ENCODE measurements at regions not wholly inside any gene's neighbourhood (a gene's known extent, or its start where the extent isn't known, plus 50 kb on each side); places are given as distances from the start of the nearest gene placed in this dataset.
"Not testable (repeated sequence)": the region's sequence is repeated elsewhere in the genome, so short reads cannot be mapped to it uniquely, and the experiment has no call there.

DNA sequence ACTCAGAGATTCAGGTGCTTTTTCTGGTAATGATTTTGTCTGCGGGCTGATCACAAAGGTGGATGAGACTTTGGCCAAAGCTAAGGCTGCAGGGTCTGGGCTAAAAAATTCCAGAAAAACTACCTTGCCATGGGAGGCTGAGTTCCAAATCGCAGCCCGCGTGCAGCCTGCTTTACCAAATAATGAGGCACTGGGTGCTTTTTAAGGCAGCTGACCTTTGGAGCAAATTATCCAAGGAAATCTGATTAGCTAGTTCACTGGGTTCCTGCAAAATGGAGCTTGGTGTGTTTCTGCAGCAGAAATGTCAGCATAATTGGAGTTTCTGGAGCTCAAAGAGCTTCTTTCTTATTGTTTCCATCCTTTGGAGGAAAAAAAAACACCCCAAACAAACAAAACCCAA, 156.6 kb downstream of the NPIPA7 start:
- H3K9me3 Mint-ChIP-seq; H3K36me3 Mint-ChIP-seq (ENCODE audit: low read depth): not testable (repeated sequence)

DNA sequence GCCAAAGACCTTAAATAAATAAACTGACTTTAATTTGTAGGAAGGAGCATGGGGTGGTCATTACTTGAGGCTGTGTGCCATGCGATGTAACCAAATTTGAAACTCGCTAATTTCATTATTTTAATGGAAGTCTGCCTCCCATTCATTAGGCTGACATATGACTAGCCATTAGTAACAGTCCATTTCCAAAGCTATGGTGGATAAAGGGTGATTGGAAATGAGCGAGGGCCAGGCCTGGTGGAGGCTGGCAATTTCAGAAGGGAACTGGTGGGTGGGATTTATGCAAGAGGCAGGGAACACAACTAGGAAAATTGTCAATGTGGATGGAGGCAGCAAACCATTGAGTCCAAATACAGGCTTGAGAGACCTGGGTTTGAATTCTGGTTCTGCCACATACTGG, 157.2 kb downstream of the NPIPA7 start:
- H3K9me3 Mint-ChIP-seq; H3K36me3 Mint-ChIP-seq (ENCODE audit: low read depth); H3K4me1 Mint-ChIP-seq; H3K4me3 Mint-ChIP-seq; H3K27me3 Mint-ChIP-seq (ENCODE audit: low read depth); H3K27ac Mint-ChIP-seq: not testable (repeated sequence)

More for the DNA sequence above, 156.6 kb downstream of the NPIPA7 start:
- H3K4me1 Mint-ChIP-seq; H3K27ac Mint-ChIP-seq; H3K27me3 Mint-ChIP-seq (ENCODE audit: low read depth); H3K4me3 Mint-ChIP-seq: not testable (repeated sequence)

DNA sequence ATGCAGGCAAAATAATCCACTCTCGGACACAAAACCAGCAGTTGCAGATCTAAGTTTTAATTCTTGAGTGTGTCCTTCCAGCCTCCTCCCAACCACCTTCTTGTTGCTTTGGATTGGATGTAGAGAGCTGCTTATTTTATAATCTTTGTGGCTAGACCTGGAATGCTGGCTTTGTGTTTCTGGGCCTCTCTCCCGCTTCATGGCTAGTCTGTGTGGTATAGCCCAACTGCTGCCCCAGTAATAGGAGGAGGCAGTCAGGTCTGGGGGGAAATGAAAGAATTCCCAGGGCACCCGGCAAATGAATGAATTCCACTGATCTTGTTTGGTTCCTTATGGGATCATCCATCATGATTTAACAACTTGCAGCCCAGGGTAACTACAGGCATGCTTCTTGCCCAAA, 170.8 kb downstream of the NPIPA7 start:
- H3K4me3 Mint-ChIP-seq; H3K27me3 Mint-ChIP-seq (ENCODE audit: low read depth); H3K4me1 Mint-ChIP-seq; H3K36me3 Mint-ChIP-seq (ENCODE audit: low read depth); H3K9me3 Mint-ChIP-seq; H3K27ac Mint-ChIP-seq: not testable (repeated sequence)

DNA sequence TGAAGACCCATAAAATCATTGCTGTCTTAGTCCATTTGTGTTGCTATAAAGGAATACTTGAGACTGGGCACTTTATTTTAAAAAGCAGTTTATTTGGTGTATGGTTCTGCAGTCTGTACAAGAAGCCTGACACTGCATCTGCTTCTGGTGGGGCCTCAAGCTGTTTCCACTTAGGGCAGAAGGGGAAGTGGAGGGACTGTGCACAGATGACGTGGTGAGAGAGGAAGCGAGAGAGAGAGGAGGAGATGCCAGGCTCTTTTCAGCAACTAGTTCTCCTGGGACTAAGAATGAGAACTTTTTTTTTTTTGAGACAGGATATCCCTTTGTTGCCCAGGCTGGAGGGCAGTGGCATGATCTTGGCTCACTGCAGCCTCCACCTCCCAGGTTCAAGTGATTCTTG, 171.9 kb downstream of the NPIPA7 start:
- not testable (repeated sequence) for H3K4me1 Mint-ChIP-seq

DNA sequence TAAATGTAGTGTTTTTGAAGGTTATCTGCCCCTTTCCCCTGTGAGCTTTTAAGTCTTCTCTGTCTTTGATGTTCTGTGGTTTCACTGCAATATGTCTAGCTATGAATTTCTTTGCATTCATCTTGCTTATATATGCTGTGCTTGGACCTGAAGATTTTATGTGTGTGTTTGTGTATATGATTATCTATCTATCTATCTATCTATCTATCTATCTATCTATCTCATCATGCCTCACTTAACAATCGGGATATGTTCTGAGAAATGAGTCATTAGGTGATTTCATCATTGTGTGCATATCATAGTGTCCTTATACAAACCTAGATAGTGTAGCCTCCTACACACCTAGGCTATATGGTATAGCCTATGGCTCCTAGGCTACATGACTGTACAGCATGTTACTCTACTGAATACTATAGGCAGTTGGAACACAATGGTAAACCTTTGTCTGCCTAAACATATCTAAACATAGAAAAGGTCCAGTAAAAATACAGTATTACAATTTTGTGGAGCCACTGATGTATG, 173.9 kb downstream of the NPIPA7 start:
- peak overlapping the region in 1 of 3 experiments; percentile 29 for H3K27ac Mint-ChIP-seq
- not testable (repeated sequence) for H3K4me3 Mint-ChIP-seq; H3K27me3 Mint-ChIP-seq (ENCODE audit: low read depth); H3K36me3 Mint-ChIP-seq (ENCODE audit: low read depth); H3K9me3 Mint-ChIP-seq; H3K4me1 Mint-ChIP-seq

More for the DNA sequence above, 171.9 kb downstream of the NPIPA7 start:
- not testable (repeated sequence) for H3K4me3 Mint-ChIP-seq; H3K27ac Mint-ChIP-seq; H3K27me3 Mint-ChIP-seq (ENCODE audit: low read depth); H3K9me3 Mint-ChIP-seq; H3K36me3 Mint-ChIP-seq (ENCODE audit: low read depth)

DNA sequence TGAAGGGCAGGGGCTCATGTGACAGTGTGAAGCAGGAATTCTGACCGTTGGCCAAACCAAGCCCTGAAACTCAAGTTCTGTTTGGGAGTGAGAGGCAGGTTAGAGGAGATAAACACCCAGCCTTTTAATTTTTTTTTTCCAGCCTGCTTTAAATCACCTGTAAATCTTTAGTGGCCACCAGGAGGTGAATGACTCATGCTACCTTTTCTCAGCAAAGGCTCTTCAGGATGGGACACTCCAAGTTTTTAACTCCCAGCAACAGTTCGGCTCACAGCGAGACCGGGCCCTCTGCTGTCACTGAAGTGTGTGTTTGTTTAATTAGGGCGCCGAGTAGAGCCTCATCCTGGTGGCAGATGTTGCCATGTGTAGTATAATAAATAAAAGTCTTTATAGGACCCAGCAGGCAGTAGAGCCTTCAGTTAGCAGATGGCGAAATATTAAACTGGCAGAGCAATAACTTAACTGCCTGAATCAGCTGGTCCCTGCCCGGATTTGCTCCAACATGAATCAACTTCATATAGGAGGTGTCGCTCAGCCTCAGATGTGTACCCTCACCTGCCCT, 180.3 kb downstream of the NPIPA7 start:
- not testable (repeated sequence) for H3K36me3 Mint-ChIP-seq (ENCODE audit: low read depth); H3K4me3 Mint-ChIP-seq; H3K4me1 Mint-ChIP-seq; H3K27ac Mint-ChIP-seq; H3K9me3 Mint-ChIP-seq; H3K27me3 Mint-ChIP-seq (ENCODE audit: low read depth)

DNA sequence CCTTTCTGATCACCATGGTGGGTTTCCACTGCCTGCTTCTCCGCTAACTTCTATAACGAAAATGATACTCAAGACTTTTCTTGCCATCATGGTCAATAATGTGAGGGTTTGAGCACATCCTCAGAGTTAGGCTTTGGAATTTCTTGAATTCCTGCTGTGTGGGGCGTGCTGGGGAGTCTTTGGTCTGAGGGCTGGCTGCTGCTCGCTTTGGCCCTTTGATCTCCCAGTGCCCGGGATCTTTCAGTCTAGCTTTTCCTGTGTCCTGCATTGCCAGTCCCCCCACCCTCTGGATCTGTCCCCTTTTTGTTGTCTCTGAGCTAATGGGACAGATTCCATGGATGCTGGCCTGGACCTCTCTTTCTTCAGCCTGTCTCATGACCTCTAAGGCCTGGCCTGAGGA, 182.6 kb downstream of the NPIPA7 start:
- not testable (repeated sequence) for H3K4me1 Mint-ChIP-seq; H3K27ac Mint-ChIP-seq; H3K27me3 Mint-ChIP-seq (ENCODE audit: low read depth); H3K36me3 Mint-ChIP-seq (ENCODE audit: low read depth); H3K4me3 Mint-ChIP-seq; H3K9me3 Mint-ChIP-seq

DNA sequence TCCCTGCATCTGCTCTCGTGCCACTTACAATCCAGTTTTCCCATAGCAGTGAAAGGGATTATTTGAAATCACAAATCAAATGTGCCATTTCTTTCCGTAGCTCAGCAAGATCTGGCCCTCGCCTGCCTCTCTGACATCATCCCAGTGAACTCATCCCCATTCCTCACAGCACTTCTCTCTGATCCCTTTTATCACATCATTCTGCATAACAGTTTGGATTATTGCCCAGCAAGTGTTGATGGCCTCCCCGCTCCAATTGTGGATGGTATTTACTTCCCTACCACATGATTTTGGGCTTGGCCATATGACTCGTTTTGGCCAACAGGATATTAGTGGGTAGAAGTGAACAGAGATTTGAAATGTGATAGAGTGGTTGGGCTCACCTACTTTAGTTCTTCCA, 185.0 kb downstream of the NPIPA7 start:
- not testable (repeated sequence) for H3K27me3 Mint-ChIP-seq (ENCODE audit: low read depth); H3K9me3 Mint-ChIP-seq; H3K36me3 Mint-ChIP-seq (ENCODE audit: low read depth); H3K4me3 Mint-ChIP-seq; H3K27ac Mint-ChIP-seq; H3K4me1 Mint-ChIP-seq

DNA sequence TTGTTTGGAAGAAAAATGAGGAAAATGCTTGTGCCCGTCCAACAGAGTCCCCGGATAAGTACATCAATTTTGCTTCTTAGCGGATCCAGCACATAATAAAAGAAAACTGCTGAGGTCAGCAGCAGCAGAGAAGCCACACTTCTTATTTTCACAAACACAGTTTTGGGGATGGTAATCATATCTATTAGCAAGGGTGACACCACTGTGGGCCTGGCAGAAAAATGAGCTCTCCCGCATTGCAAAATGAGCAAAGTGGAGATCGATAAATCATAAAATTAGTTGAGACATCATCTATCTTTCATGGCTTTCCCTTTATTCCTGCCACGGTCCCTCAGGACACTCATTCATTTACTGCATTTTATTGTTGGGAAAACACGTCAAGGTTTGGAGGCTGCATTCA, 186.4 kb downstream of the NPIPA7 start:
- not testable (repeated sequence) for H3K27me3 Mint-ChIP-seq (ENCODE audit: low read depth); H3K9me3 Mint-ChIP-seq; H3K27ac Mint-ChIP-seq; H3K36me3 Mint-ChIP-seq (ENCODE audit: low read depth); H3K4me1 Mint-ChIP-seq; H3K4me3 Mint-ChIP-seq

DNA sequence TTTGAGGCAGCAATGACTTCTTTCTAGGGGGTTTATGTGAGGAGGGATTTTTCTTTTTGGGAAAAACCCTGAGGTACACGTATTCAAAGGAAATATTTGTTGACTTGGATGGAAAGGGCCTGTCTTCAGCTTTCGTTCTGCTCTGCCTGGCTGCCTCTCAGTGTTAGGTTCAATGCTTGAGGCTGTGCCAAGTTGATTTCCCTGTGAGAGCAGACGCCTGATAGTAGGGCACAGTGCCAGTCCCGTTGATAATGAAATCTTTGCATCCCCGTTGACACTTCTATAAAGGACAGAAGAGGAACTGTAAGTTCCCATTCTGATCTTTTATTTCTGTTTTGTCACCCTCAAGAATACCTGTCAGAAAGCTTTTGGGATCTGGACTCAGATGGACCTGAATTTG, 191.1 kb downstream of the NPIPA7 start:
- not testable (repeated sequence) for H3K4me1 Mint-ChIP-seq; H3K27me3 Mint-ChIP-seq (ENCODE audit: low read depth)

DNA sequence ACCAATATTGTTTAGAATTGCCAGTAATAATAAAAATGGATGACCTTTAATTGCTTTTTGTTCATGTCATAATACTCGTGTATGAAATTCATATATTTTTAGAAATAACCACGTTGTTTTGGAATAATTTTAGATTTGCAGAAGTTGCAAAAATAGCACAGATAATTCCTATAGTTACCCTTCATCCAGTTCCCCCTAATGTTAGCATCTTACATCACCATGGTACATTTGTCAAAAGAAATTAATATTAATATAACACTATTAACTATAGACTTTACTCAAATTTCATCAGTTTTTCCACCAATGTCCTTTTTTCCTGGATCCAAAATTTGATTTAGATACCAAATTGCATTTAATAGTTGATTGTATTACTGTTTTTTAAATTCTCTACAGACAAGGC, 191.9 kb downstream of the NPIPA7 start:
- H3K27me3 Mint-ChIP-seq (ENCODE audit: low read depth); H3K9me3 Mint-ChIP-seq; H3K4me1 Mint-ChIP-seq; H3K27ac Mint-ChIP-seq; H3K4me3 Mint-ChIP-seq; H3K36me3 Mint-ChIP-seq (ENCODE audit: low read depth): not testable (repeated sequence)

More for the DNA sequence above, 191.1 kb downstream of the NPIPA7 start:
- not testable (repeated sequence) for H3K9me3 Mint-ChIP-seq; H3K36me3 Mint-ChIP-seq (ENCODE audit: low read depth); H3K27ac Mint-ChIP-seq; H3K4me3 Mint-ChIP-seq

DNA sequence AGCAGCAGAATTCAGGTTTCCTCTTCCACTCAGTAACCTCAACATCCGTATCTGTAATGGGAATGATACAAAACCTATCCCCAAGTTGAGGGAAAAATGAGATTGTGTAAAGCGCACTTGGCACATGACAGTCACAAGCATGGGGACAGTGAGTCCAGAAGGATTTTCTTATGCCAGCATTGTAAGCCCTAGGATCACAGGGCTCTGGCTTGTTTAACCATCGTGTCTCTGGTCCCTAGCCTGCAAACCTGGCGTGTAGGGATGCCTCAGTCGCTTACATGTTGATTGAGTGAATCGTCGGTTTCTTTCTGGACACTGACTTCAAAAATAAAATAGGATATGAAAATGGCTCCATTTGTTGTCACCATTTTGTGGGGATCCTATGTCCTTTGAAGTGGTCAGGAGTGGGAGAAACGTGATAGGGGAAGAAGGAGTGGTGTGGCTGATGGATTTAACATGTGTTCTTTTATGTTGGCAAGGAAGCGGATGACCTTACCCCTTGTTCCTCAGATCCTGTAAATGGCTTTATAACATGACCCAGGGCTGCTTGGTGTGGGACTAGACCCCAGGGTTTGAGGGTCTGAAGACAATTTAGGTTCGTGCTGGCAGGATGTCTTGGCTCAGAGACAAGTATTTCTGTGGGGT, 193.3 kb downstream of the NPIPA7 start:
- not testable (repeated sequence) for H3K27ac Mint-ChIP-seq; H3K36me3 Mint-ChIP-seq (ENCODE audit: low read depth); H3K9me3 Mint-ChIP-seq; H3K4me1 Mint-ChIP-seq; H3K27me3 Mint-ChIP-seq (ENCODE audit: low read depth); H3K4me3 Mint-ChIP-seq

DNA sequence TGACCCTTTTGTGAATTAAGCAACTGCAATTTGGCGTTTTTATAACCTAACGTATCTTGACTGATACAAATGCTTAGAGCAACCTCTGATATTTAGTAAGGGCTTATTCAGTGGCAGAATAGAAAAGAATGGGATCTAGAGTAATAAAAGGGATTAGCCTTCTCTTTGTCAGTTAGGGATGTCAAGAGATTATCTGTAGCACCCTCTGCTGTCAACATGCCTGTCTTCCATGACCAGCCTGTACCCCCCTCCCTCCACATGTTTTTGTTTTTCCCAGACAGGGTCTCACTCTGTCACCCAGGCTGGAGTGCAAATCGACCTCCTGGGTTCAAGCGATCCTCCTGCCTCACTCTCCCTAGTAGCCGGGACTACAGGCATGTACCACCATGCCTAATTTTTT, 198.1 kb downstream of the NPIPA7 start:
- H3K27ac Mint-ChIP-seq, result not testable (repeated sequence)

More for the DNA sequence above, 198.1 kb downstream of the NPIPA7 start:
- H3K27me3 Mint-ChIP-seq (ENCODE audit: low read depth); H3K4me1 Mint-ChIP-seq; H3K9me3 Mint-ChIP-seq; H3K4me3 Mint-ChIP-seq; H3K36me3 Mint-ChIP-seq (ENCODE audit: low read depth): not testable (repeated sequence)
